GM06990 (cell line): ENCODE measurements at regions not wholly inside any gene's neighbourhood (a gene's known extent, or its start where the extent isn't known, plus 50 kb on each side); places are given as distances from the start of the nearest gene placed in this dataset.

ENCODE experiments used
- DNase-seq: peaks from one replicate; pipeline ENCODE4 v3.0.0-alpha.2; 2011; ENCODE audit not compliant: insufficient read length; ENCODE audit errors: extremely low read depth
- H3K27me3 ChIP-seq: replicated peaks from 2 replicates; pipeline ENCODE4 v1.6.0; 2011; ENCODE audit warnings: low read length; ENCODE audit not compliant: control insufficient read depth, insufficient read depth
- H3K36me3 ChIP-seq: 2 replicates; pipeline ENCODE4 v1.5.1; 2011; ENCODE audit warnings: low read length; ENCODE audit not compliant: control insufficient read depth, insufficient read depth
- H3K4me3 ChIP-seq: replicated peaks from 2 replicates; pipeline ENCODE4 v1.5.1; 2011; ENCODE audit warnings: low read depth, mild to moderate bottlenecking, control low read depth, low read length
- TF ChIP-seq, protein P1 (sequence below): IDR thresholded peaks from 2 replicates; pipeline ENCODE4 v1.5.1; 2011; ENCODE audit warnings: low read length, control low read depth, mild to moderate bottlenecking, inconsistent platforms; ENCODE audit not compliant: insufficient read depth, poor library complexity, severe bottlenecking

- DNase-seq, result no peak
- H3K4me3 ChIP-seq, result no peak overlapping the region
- TF ChIP-seq, protein P1, sequence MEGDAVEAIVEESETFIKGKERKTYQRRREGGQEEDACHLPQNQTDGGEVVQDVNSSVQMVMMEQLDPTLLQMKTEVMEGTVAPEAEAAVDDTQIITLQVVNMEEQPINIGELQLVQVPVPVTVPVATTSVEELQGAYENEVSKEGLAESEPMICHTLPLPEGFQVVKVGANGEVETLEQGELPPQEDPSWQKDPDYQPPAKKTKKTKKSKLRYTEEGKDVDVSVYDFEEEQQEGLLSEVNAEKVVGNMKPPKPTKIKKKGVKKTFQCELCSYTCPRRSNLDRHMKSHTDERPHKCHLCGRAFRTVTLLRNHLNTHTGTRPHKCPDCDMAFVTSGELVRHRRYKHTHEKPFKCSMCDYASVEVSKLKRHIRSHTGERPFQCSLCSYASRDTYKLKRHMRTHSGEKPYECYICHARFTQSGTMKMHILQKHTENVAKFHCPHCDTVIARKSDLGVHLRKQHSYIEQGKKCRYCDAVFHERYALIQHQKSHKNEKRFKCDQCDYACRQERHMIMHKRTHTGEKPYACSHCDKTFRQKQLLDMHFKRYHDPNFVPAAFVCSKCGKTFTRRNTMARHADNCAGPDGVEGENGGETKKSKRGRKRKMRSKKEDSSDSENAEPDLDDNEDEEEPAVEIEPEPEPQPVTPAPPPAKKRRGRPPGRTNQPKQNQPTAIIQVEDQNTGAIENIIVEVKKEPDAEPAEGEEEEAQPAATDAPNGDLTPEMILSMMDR, result no peak
- H3K36me3 ChIP-seq, result no peaks in the 10 kb centered on the region
- no peaks in the 10 kb centered on the region for H3K27me3 ChIP-seq
These were observed 589.8 kb downstream of the RNF144B start for GRCh38 chr6:18976966-18977365.

DNA sequence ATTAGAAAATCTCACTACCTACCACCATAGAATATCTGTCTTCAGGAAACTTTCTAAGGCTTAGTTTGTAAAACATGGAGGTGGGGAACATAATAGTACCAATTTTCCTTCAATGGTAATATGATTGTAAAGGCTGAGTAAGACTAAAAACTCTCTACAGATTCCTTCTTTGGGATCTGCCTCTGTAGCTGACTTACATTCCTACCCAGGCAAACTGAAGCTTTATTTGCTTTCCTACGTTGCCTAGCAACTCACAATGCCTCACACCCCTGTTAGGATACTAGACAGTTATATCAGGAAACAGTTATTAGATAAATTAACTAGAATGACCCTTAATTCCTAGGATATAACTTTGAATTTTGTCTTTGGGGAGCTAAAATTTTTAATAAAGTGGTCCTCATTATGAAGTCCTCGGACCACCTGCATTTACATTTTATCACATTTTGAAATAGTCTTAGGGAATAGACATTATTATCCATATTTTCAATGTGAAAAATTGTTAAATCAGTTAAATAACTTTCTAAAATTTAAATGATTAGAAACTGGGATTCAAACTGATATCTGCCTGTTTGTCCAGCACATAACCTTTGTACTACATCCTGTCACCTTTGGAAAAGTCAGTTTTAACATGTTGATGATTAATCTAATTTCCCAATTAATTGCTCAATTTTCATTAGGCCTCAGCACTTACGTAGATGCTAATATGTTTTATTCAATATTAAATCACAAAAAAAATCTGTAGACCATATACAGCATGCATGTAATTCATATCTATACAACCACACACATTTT, 591.4 kb downstream of the RNF144B start:
- Histone ChIP-seq H3K27me3 (no peaks in the 10 kb centered on the region), H3K36me3 (no peaks in the 10 kb centered on the region), H3K4me3 (no peak overlapping the region)
- no peak for DNase-seq
- TF ChIP-seq, protein P1, result no peak

DNA sequence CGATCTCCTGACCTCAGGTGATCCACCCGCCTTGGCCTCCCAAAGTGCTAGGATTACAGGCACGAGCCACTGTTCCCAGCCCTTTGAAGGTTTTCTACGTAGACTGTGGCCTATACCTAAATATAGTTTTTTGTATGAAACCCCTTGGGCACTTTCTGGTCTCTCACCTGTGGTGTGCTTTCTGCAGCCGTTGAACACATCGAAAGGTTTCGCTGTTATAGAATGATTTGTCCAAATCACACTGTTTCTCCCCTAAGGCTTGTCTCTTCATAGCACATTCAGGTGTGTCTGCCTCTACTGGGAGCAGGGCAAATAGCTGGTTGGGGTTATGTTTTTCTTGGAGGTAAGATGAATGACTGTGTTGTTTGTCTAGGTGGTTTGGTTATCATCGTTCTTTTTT, 597.9 kb downstream of the RNF144B start:
- TF ChIP-seq, protein P1, result no peak
- Histone ChIP-seq H3K36me3 (no peaks in the 10 kb centered on the region), H3K27me3 (no peaks in the 10 kb centered on the region), H3K4me3 (no peak overlapping the region)
- DNase-seq, result no peak

DNA sequence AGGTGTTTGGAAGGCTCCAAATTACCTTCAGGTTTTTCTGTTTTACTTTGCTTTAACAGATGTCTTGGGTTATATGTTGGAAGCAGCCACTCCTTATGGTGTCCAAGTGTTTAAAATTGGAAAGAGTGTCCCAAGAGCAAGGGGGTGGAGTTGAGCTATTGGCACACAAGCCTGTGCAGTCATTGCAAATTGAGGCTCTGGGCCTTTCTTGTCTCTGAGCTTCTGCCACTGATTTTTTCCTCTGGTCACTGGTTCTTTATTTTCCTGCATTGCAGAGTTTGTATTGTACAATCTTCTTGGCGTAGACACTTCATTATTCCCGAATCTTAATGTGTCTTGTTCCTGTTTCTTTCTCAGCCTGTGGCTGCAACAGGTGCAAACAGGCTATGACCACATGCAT, 598.8 kb downstream of the RNF144B start:
- H3K36me3 ChIP-seq, result no peaks in the 10 kb centered on the region
- H3K27me3 ChIP-seq, result no peaks in the 10 kb centered on the region; the same call in 1 of the 2 replicates
- TF ChIP-seq, protein P1, result no peak
- DNase-seq, result no peak
- no peak overlapping the region for H3K4me3 ChIP-seq

DNA sequence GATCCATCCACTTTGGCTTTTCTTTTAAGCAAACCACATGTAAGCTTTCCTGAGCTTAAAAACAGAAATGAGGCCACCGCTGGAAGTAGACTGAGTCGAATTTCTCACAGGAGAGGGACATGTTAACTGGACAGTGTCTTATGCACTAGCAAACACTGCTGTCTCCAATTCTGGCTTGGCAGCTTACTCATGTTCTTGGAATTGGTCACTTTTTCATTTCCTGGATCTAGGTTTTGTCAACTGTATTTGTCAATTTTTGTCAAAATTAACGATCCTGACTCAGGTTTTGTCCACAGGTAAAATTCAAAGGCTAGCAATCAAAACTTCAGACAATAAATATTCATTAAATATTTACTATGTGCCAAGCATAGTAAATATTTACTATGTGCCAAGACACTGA, 601.5 kb downstream of the RNF144B start:
- Histone ChIP-seq H3K4me3 (no peak overlapping the region), H3K36me3 (no peaks in the 10 kb centered on the region), H3K27me3 (no peaks in the 10 kb centered on the region; the same call in 1 of the 2 replicates)
- TF ChIP-seq, protein P1, result no peak
- DNase-seq, result no peak
